ENCODE measurements at regions not wholly inside any gene's neighbourhood (a gene's known extent, or its start where the extent isn't known, plus 50 kb on each side); places are given as distances from the start of the nearest gene placed in this dataset.

- TF ChIP-seq CTCF (IDR thresholded peaks at IDR 0.05) (no peak), POLR2A (IDR thresholded peaks at IDR 0.05) (no peak)
These were observed 115.4 kb upstream of the PITX1 start for GRCh38 chr5:135149229-135149955.

Measured in right lobe of liver (tissue), 4 donors.